GM23248 (cell line): ENCODE measurements at regions not wholly inside any gene's neighbourhood (a gene's known extent, or its start where the extent isn't known, plus 50 kb on each side); places are given as distances from the start of the nearest gene placed in this dataset.

Experiments used
- EZH2 ChIP-seq: fragments of 200-600 bp; sonication (generic); IDR thresholded peaks from 2 replicates; pipeline ENCODE4 v1.6.1; 2018; ENCODE audit warnings: antibody characterized with exemption, mild to moderate bottlenecking; ENCODE audit not compliant: insufficient read depth, poor library complexity, severe bottlenecking
- EZH2phosphoT487 ChIP-seq: fragments of 200-600 bp; sonication (generic); IDR thresholded peaks from 2 replicates; pipeline ENCODE4 v1.6.1; 2018; ENCODE audit warnings: antibody characterized with exemption, moderate library complexity, mild to moderate bottlenecking, low read depth; ENCODE audit not compliant: insufficient read depth

GRCh38 chr1:184181044-184181443 is 129.5 kb downstream of the TSEN15 start:
- TF ChIP-seq EZH2phosphoT487 (no peak), EZH2 (no peak)
